A549 (cell line): ENCODE measurements at regions not wholly inside any gene's neighbourhood (a gene's known extent, or its start where the extent isn't known, plus 50 kb on each side); places are given as distances from the start of the nearest gene placed in this dataset.

Experiments used
- ATAC-seq, 2 experiments: fragments of 200-7000 bp in 1 of 2; fragments of >200 bp in 1 of 2; cut with Nextera tagmentation in 1 of 2; cut with Tn5 transposase in 1 of 2; 3 replicates each; pipeline versions ENCODE4 v1.8.0 to v1.9.1; 2018 to 2020; ENCODE audit warnings: mild to moderate bottlenecking in 1 of 2, moderate library complexity in 1 of 2
- CTCF ChIA-PET: fragments of 300-600 bp; sonication (Branson Sonifier 250); formaldehyde crosslinking; extraction: SDS; loops from one replicate; lab custom pipeline; 2021; ENCODE audit warnings: antibody characterized with exemption, inconsistent platforms; lab: Yijun Ruan, JAX
- POLR2A ChIA-PET: fragments of 350-600 bp; formaldehyde crosslinking; extraction: SDS; loops from one replicate; lab custom pipeline; 2021; ENCODE audit warnings: antibody characterized with exemption, inconsistent platforms; lab: Yijun Ruan, JAX
- DNase-seq, 2 experiments: peaks; one replicate each; pipeline versions ENCODE4 v3.0.0 to v3.0.0-alpha.2; 2011 to 2016; ENCODE audit warnings: low read depth in 1 of 2, low spot score in 1 of 2
- FAIRE-seq: peaks from 2 replicates; lab custom pipeline; 2011; peaks lifted over from hg19 to GRCh38; lab: Jason Lieb, UNC
- H3K27ac ChIP-seq, 2 experiments: fragments of >200 bp; sonication (Bioruptor Twin); formaldehyde crosslinking; 3 replicates each; pipeline ENCODE4 v1.5.1; 2016 to 2017
- H3K4me1 ChIP-seq: fragments of >200 bp; sonication (Bioruptor Twin); formaldehyde crosslinking; 3 replicates; pipeline ENCODE4 v1.6.1; 2016
- H3K4me2 ChIP-seq: fragments of >200 bp; sonication (Bioruptor Twin); formaldehyde crosslinking; 3 replicates; pipeline ENCODE4 v1.6.1; 2016
- H3K4me3 ChIP-seq: fragments of >200 bp; sonication (Bioruptor Twin); formaldehyde crosslinking; 3 replicates; pipeline ENCODE4 v1.5.1; 2016
- H3K9me3 ChIP-seq: fragments of >200 bp; sonication (Bioruptor Twin); formaldehyde crosslinking; 3 replicates; pipeline ENCODE4 v1.6.1; 2016
- BHLHE40 ChIP-seq: IDR thresholded peaks from 2 replicates; pipeline ENCODE4 v1.6.1; 2012; ENCODE audit warnings: low read depth, low read length, inconsistent platforms
- CEBPB ChIP-seq, 2 experiments: fragments of >200 bp in 1 of 2; sonication (Bioruptor Twin) in 1 of 2; formaldehyde crosslinking in 1 of 2; IDR thresholded peaks; 2 replicates each; pipeline ENCODE4 v1.6.1; 2012 to 2016
- FOXS1 ChIP-seq: fragments of 250-450 bp; sonication (Bioruptor Pico); IDR thresholded peaks from 2 replicates; pipeline ENCODE4 v1.5.0; 2020; ENCODE audit warnings: mild to moderate bottlenecking, moderate library complexity
- HDAC2 ChIP-seq: fragments of 200-600 bp; sonication (generic); IDR thresholded peaks from 2 replicates; pipeline ENCODE4 v1.6.1; 2016
- HOXB5 ChIP-seq: fragments of 250-450 bp; sonication (Bioruptor Pico); IDR thresholded peaks from 2 replicates; pipeline ENCODE4 v1.5.0; 2020; ENCODE audit warnings: mild to moderate bottlenecking, moderate library complexity
- JUNB ChIP-seq: fragments of >200 bp; sonication (Bioruptor Twin); formaldehyde crosslinking; IDR thresholded peaks from 2 replicates; pipeline ENCODE4 v1.6.1; 2016
- KDM5A ChIP-seq: fragments of 200-600 bp; sonication (generic); IDR thresholded peaks from 2 replicates; pipeline ENCODE4 v1.6.1; 2016; ENCODE audit warnings: antibody characterized with exemption, mild to moderate bottlenecking
- RARB ChIP-seq: fragments of 250-450 bp; sonication (Bioruptor Pico); IDR thresholded peaks from 2 replicates; pipeline ENCODE4 v1.8.0; 2021; ENCODE audit warnings: mild to moderate bottlenecking, moderate library complexity
- RNF2 ChIP-seq: fragments of 200-600 bp; sonication (generic); IDR thresholded peaks from 2 replicates; pipeline ENCODE4 v1.6.1; 2016; ENCODE audit warnings: low read depth, mild to moderate bottlenecking, antibody characterized with exemption, moderate library complexity, borderline replicate concordance
- SREBF2 ChIP-seq: fragments of 450-650 bp; IDR thresholded peaks from 2 replicates; pipeline ENCODE4 v1.6.1; 2014; ENCODE audit warnings: mild to moderate bottlenecking, moderate library complexity
- TP53 ChIP-seq: fragments of 250-450 bp; sonication (Bioruptor Pico); IDR thresholded peaks from 2 replicates; pipeline ENCODE4 v1.5.0; 2021; ENCODE audit warnings: mild to moderate bottlenecking, moderate library complexity
- ZC3H11A ChIP-seq: fragments of 450-650 bp; IDR thresholded peaks from 2 replicates; pipeline ENCODE4 v1.6.1; 2014; ENCODE audit warnings: antibody characterized with exemption, mild to moderate bottlenecking
- ZNF302 ChIP-seq: fragments of 250-450 bp; sonication (Bioruptor Pico); IDR thresholded peaks from 2 replicates; pipeline ENCODE4 v1.9.0; 2021; ENCODE audit warnings: inconsistent platforms, mild to moderate bottlenecking, moderate library complexity
- WGBS: methylation state at CpG from one replicate; pipeline ENCODE4 v1.1.6; 2017; ENCODE audit errors: missing lambda C conversion rate; 5-methylcytosine and 5-hydroxymethylcytosine counted together
- TF ChIP-seq, protein P1 (sequence below): fragments of 450-650 bp; IDR thresholded peaks from 2 replicates; pipeline ENCODE4 v1.6.1; 2014; ENCODE audit warnings: antibody characterized with exemption
- TF ChIP-seq, protein P2 (sequence below): fragments of >200 bp; sonication (Bioruptor Twin); formaldehyde crosslinking; IDR thresholded peaks from 3 replicates; pipeline ENCODE4 v1.6.1; 2016
- TF ChIP-seq, protein P3 (sequence below): fragments of 250-450 bp; sonication (Bioruptor Pico); IDR thresholded peaks from 2 replicates; pipeline ENCODE4 v1.5.0; 2021; ENCODE audit warnings: mild to moderate bottlenecking, moderate library complexity, borderline replicate concordance
- TF ChIP-seq, protein P4 (sequence below): fragments of >200 bp; sonication (Bioruptor Twin); formaldehyde crosslinking; IDR thresholded peaks from 3 replicates; pipeline ENCODE4 v1.5.1; 2016
- TF ChIP-seq, protein P5 (sequence below): fragments of 200-600 bp; sonication (generic); IDR thresholded peaks from 2 replicates; pipeline ENCODE4 v1.6.1; 2016; ENCODE audit warnings: antibody characterized with exemption, mild to moderate bottlenecking, moderate library complexity
- TF ChIP-seq, protein P6 (sequence below): IDR thresholded peaks from 2 replicates; pipeline ENCODE4 v1.6.1; 2012; ENCODE audit warnings: low read depth, borderline replicate concordance

DNA sequence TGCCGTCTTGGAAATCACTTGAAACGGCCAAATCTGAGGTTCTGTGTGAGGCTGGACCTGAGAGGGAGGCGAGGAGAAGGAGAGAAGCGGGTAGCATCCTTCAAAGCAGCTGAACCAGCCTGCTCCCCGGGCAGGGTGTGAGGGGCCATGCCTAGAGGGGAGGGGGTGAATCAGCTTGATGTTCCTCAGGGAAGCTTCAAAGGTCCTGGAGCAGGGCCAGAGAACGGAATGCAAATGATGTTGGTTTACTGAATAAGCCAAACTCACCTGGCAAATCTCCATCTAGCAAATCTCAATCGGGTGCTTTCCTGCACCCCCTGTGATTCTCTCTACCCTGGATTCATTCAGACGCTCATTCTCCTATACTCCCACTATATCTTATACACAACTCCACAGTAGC, 226.9 kb downstream of the WDR11 start:
- H3K9me3 ChIP-seq = no peaks in the 10 kb centered on the region
- ChIA-PET POLR2A (no interaction called here), CTCF (no interaction called here)
- no peak overlapping the region for H3K4me2 ChIP-seq
- WGBS = 16% methylated on average over 8 of the region's 8 CpGs
- H3K27ac ChIP-seq = no peak overlapping the region
- ATAC-seq = no peak
- H3K4me3 ChIP-seq = no peak overlapping the region
- FAIRE-seq = no peak
- TF ChIP-seq KDM5A = no peak
- TF ChIP-seq, protein P1, sequence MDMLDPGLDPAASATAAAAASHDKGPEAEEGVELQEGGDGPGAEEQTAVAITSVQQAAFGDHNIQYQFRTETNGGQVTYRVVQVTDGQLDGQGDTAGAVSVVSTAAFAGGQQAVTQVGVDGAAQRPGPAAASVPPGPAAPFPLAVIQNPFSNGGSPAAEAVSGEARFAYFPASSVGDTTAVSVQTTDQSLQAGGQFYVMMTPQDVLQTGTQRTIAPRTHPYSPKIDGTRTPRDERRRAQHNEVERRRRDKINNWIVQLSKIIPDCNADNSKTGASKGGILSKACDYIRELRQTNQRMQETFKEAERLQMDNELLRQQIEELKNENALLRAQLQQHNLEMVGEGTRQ = no peak
- no peaks in the 10 kb centered on the region for H3K4me1 ChIP-seq
- DNase-seq = no peak

DNA sequence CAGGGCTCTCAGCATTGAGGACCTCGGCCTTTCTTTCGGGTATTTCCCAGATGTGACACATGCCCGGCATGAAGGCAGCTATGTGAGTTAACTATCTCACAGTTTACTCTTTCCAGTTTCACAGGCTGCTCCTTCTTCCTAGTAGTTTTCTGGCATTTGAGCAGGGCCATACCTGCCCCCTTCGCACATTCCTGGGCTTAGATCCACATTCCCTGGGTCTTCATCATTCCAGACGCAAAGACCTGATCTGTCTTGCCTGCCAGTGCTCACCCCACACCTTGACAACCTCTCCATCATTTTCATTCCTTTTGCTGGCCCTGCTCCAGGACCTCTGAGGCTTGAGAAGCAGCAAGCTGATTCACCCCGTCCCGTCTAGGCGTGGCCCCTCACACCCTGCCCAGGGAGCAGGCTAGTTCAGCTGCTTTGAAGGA, 227.5 kb downstream of the WDR11 start:
- DNase-seq (peak in 1 of 2 experiments; percentile 16), FAIRE-seq (no peak)
- 6% methylated on average over 8 of the region's 8 CpGs for WGBS

More for the DNA sequence above, 227.5 kb downstream of the WDR11 start:
- no peak overlapping the region for H3K27ac ChIP-seq
- H3K4me3 ChIP-seq = no peak overlapping the region
- no peak; a peak in 1 of 6 replicates for ATAC-seq
- POLR2A ChIA-PET = no interaction called here
- CTCF ChIA-PET = interaction anchor here (1.6 kb wide), 1 partner anchor 11 kb away, joined by 3 read pairs; no protein-coding TSS in a partner anchor
- no peaks in the 10 kb centered on the region for H3K4me1 ChIP-seq
- TF ChIP-seq, protein P2, sequence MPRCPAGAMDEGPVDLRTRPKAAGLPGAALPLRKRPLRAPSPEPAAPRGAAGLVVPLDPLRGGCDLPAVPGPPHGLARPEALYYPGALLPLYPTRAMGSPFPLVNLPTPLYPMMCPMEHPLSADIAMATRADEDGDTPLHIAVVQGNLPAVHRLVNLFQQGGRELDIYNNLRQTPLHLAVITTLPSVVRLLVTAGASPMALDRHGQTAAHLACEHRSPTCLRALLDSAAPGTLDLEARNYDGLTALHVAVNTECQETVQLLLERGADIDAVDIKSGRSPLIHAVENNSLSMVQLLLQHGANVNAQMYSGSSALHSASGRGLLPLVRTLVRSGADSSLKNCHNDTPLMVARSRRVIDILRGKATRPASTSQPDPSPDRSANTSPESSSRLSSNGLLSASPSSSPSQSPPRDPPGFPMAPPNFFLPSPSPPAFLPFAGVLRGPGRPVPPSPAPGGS = no peak
- TF ChIP-seq CEBPB (IDR thresholded peaks at IDR 0.05) (no peak), SREBF2 (no peak), RARB (no peak), JUNB (no peak), FOXS1 (CRISPR knock-in tag) (no peak), BHLHE40 (no peak), HDAC2 (no peak), RNF2 (no peak), ZC3H11A (no peak), HOXB5 (CRISPR knock-in tag) (no peak), ZNF302 (no peak), TP53 (CRISPR knock-in tag) (no peak)
- TF ChIP-seq, protein P3, sequence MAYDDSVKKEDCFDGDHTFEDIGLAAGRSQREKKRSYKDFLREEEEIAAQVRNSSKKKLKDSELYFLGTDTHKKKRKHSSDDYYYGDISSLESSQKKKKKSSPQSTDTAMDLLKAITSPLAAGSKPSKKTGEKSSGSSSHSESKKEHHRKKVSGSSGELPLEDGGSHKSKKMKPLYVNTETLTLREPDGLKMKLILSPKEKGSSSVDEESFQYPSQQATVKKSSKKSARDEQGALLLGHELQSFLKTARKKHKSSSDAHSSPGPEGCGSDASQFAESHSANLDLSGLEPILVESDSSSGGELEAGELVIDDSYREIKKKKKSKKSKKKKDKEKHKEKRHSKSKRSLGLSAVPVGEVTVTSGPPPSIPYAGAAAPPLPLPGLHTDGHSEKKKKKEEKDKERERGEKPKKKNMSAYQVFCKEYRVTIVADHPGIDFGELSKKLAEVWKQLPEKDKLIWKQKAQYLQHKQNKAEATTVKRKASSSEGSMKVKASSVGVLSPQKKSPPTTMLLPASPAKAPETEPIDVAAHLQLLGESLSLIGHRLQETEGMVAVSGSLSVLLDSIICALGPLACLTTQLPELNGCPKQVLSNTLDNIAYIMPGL (CRISPR knock-in tag) = no peak
- TF ChIP-seq, protein P4, sequence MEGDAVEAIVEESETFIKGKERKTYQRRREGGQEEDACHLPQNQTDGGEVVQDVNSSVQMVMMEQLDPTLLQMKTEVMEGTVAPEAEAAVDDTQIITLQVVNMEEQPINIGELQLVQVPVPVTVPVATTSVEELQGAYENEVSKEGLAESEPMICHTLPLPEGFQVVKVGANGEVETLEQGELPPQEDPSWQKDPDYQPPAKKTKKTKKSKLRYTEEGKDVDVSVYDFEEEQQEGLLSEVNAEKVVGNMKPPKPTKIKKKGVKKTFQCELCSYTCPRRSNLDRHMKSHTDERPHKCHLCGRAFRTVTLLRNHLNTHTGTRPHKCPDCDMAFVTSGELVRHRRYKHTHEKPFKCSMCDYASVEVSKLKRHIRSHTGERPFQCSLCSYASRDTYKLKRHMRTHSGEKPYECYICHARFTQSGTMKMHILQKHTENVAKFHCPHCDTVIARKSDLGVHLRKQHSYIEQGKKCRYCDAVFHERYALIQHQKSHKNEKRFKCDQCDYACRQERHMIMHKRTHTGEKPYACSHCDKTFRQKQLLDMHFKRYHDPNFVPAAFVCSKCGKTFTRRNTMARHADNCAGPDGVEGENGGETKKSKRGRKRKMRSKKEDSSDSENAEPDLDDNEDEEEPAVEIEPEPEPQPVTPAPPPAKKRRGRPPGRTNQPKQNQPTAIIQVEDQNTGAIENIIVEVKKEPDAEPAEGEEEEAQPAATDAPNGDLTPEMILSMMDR = no peak
- TF ChIP-seq, protein P5, sequence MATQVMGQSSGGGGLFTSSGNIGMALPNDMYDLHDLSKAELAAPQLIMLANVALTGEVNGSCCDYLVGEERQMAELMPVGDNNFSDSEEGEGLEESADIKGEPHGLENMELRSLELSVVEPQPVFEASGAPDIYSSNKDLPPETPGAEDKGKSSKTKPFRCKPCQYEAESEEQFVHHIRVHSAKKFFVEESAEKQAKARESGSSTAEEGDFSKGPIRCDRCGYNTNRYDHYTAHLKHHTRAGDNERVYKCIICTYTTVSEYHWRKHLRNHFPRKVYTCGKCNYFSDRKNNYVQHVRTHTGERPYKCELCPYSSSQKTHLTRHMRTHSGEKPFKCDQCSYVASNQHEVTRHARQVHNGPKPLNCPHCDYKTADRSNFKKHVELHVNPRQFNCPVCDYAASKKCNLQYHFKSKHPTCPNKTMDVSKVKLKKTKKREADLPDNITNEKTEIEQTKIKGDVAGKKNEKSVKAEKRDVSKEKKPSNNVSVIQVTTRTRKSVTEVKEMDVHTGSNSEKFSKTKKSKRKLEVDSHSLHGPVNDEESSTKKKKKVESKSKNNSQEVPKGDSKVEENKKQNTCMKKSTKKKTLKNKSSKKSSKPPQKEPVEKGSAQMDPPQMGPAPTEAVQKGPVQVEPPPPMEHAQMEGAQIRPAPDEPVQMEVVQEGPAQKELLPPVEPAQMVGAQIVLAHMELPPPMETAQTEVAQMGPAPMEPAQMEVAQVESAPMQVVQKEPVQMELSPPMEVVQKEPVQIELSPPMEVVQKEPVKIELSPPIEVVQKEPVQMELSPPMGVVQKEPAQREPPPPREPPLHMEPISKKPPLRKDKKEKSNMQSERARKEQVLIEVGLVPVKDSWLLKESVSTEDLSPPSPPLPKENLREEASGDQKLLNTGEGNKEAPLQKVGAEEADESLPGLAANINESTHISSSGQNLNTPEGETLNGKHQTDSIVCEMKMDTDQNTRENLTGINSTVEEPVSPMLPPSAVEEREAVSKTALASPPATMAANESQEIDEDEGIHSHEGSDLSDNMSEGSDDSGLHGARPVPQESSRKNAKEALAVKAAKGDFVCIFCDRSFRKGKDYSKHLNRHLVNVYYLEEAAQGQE = no peak
- TF ChIP-seq, protein P6, sequence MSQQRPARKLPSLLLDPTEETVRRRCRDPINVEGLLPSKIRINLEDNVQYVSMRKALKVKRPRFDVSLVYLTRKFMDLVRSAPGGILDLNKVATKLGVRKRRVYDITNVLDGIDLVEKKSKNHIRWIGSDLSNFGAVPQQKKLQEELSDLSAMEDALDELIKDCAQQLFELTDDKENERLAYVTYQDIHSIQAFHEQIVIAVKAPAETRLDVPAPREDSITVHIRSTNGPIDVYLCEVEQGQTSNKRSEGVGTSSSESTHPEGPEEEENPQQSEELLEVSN = no peak
- no peak overlapping the region for H3K4me2 ChIP-seq
- no peaks in the 10 kb centered on the region for H3K9me3 ChIP-seq
